ENCODE measurements at regions not wholly inside any gene's neighbourhood (a gene's known extent, or its start where the extent isn't known, plus 50 kb on each side); places are given as distances from the start of the nearest gene placed in this dataset.

- no peaks in the 10 kb centered on the region for H3K4me1 ChIP-seq (ENCODE audit: control insufficient read depth, insufficient read depth, low read length, poor library complexity, severe bottlenecking)
- no peaks in the 10 kb centered on the region for H3K9me3 ChIP-seq (ENCODE audit: control insufficient read depth, low read length)
- H3K27ac ChIP-seq (ENCODE audit: insufficient read depth, low read length, poor library complexity, severe bottlenecking) = no peak overlapping the region
- DNase-seq = no peak
- no peak overlapping the region for H3K4me3 ChIP-seq (ENCODE audit: insufficient read depth, low read depth, low read length, poor library complexity, severe bottlenecking)
- no peaks in the 10 kb centered on the region for H3K27me3 ChIP-seq (replicated peaks; ENCODE audit: control insufficient read depth, insufficient read depth, low read length, poor library complexity, severe bottlenecking)
- no peaks in the 10 kb centered on the region for H3K36me3 ChIP-seq (ENCODE audit: control insufficient read depth, insufficient read depth, low read length)
Observed at GRCh38 chr12:127078577-127079350, 1188.2 kb upstream of the TMEM132C start.

GRCh38 chr12:127079636-127080035 is 1187.3 kb upstream of the TMEM132C start:
- no peak overlapping the region for H3K27ac ChIP-seq (ENCODE audit: insufficient read depth, low read length, poor library complexity, severe bottlenecking)
- H3K4me3 ChIP-seq (ENCODE audit: insufficient read depth, low read depth, low read length, poor library complexity, severe bottlenecking) = no peak overlapping the region
- H3K36me3 ChIP-seq (ENCODE audit: control insufficient read depth, insufficient read depth, low read length) = no peaks in the 10 kb centered on the region
- H3K4me1 ChIP-seq (ENCODE audit: control insufficient read depth, insufficient read depth, low read length, poor library complexity, severe bottlenecking) = no peaks in the 10 kb centered on the region
- no peak for DNase-seq
- H3K27me3 ChIP-seq (replicated peaks; ENCODE audit: control insufficient read depth, insufficient read depth, low read length, poor library complexity, severe bottlenecking) = no peaks in the 10 kb centered on the region
- H3K9me3 ChIP-seq (ENCODE audit: control insufficient read depth, low read length) = no peaks in the 10 kb centered on the region

GRCh38 chr12:127081058-127081457 is 1185.9 kb upstream of the TMEM132C start:
- H3K36me3 ChIP-seq (ENCODE audit: control insufficient read depth, insufficient read depth, low read length) = no peaks in the 10 kb centered on the region
- H3K27me3 ChIP-seq (replicated peaks; ENCODE audit: control insufficient read depth, insufficient read depth, low read length, poor library complexity, severe bottlenecking) = no peaks in the 10 kb centered on the region
- no peak for DNase-seq
- H3K9me3 ChIP-seq (ENCODE audit: control insufficient read depth, low read length) = no peaks in the 10 kb centered on the region
- H3K27ac ChIP-seq (ENCODE audit: insufficient read depth, low read length, poor library complexity, severe bottlenecking) = no peak overlapping the region
- no peak overlapping the region for H3K4me3 ChIP-seq (ENCODE audit: insufficient read depth, low read depth, low read length, poor library complexity, severe bottlenecking)
- H3K4me1 ChIP-seq (ENCODE audit: control insufficient read depth, insufficient read depth, low read length, poor library complexity, severe bottlenecking) = no peaks in the 10 kb centered on the region

GRCh38 chr12:127083008-127083949 is 1183.7 kb upstream of the TMEM132C start:
- no peak overlapping the region for H3K27ac ChIP-seq (ENCODE audit: insufficient read depth, low read length, poor library complexity, severe bottlenecking)
- H3K4me1 ChIP-seq (ENCODE audit: control insufficient read depth, insufficient read depth, low read length, poor library complexity, severe bottlenecking) = no peaks in the 10 kb centered on the region
- no peaks in the 10 kb centered on the region for H3K27me3 ChIP-seq (replicated peaks; ENCODE audit: control insufficient read depth, insufficient read depth, low read length, poor library complexity, severe bottlenecking)
- H3K36me3 ChIP-seq (ENCODE audit: control insufficient read depth, insufficient read depth, low read length) = no peaks in the 10 kb centered on the region
- DNase-seq = no peak
- H3K4me3 ChIP-seq (ENCODE audit: insufficient read depth, low read depth, low read length, poor library complexity, severe bottlenecking) = peak overlapping the region; percentile 46
- H3K9me3 ChIP-seq (ENCODE audit: control insufficient read depth, low read length) = no peaks in the 10 kb centered on the region

- Histone ChIP-seq H3K4me3 (ENCODE audit: insufficient read depth, low read depth, low read length, poor library complexity, severe bottlenecking) (no peak overlapping the region), H3K36me3 (ENCODE audit: control insufficient read depth, insufficient read depth, low read length) (no peaks in the 10 kb centered on the region), H3K27ac (ENCODE audit: insufficient read depth, low read length, poor library complexity, severe bottlenecking) (no peak overlapping the region), H3K27me3 (replicated peaks; ENCODE audit: control insufficient read depth, insufficient read depth, low read length, poor library complexity, severe bottlenecking) (no peaks in the 10 kb centered on the region), H3K4me1 (ENCODE audit: control insufficient read depth, insufficient read depth, low read length, poor library complexity, severe bottlenecking) (no peaks in the 10 kb centered on the region), H3K9me3 (ENCODE audit: control insufficient read depth, low read length) (no peaks in the 10 kb centered on the region)
- no peak for DNase-seq
Observed at GRCh38 chr12:127101076-127101475, 1165.9 kb upstream of the TMEM132C start.

GRCh38 chr12:127106041-127106440 is 1160.9 kb upstream of the TMEM132C start:
- Histone ChIP-seq H3K27ac (ENCODE audit: insufficient read depth, low read length, poor library complexity, severe bottlenecking) (no peak overlapping the region), H3K4me1 (ENCODE audit: control insufficient read depth, insufficient read depth, low read length, poor library complexity, severe bottlenecking) (no peaks in the 10 kb centered on the region), H3K36me3 (ENCODE audit: control insufficient read depth, insufficient read depth, low read length) (no peaks in the 10 kb centered on the region), H3K9me3 (ENCODE audit: control insufficient read depth, low read length) (no peaks in the 10 kb centered on the region), H3K4me3 (ENCODE audit: insufficient read depth, low read depth, low read length, poor library complexity, severe bottlenecking) (no peak overlapping the region), H3K27me3 (replicated peaks; ENCODE audit: control insufficient read depth, insufficient read depth, low read length, poor library complexity, severe bottlenecking) (no peaks in the 10 kb centered on the region)
- no peak for DNase-seq

- H3K27me3 ChIP-seq (replicated peaks; ENCODE audit: control insufficient read depth, insufficient read depth, low read length, poor library complexity, severe bottlenecking) = no peaks in the 10 kb centered on the region
- no peak overlapping the region for H3K4me3 ChIP-seq (ENCODE audit: insufficient read depth, low read depth, low read length, poor library complexity, severe bottlenecking)
- no peak for DNase-seq
- no peaks in the 10 kb centered on the region for H3K4me1 ChIP-seq (ENCODE audit: control insufficient read depth, insufficient read depth, low read length, poor library complexity, severe bottlenecking)
- H3K27ac ChIP-seq (ENCODE audit: insufficient read depth, low read length, poor library complexity, severe bottlenecking) = no peak overlapping the region
- no peaks in the 10 kb centered on the region for H3K9me3 ChIP-seq (ENCODE audit: control insufficient read depth, low read length)
- no peaks in the 10 kb centered on the region for H3K36me3 ChIP-seq (ENCODE audit: control insufficient read depth, insufficient read depth, low read length)
Observed at GRCh38 chr12:127106697-127107096, 1160.3 kb upstream of the TMEM132C start.

- Histone ChIP-seq H3K36me3 (ENCODE audit: control insufficient read depth, insufficient read depth, low read length) (no peaks in the 10 kb centered on the region), H3K27me3 (replicated peaks; ENCODE audit: control insufficient read depth, insufficient read depth, low read length, poor library complexity, severe bottlenecking) (no peaks in the 10 kb centered on the region), H3K4me3 (ENCODE audit: insufficient read depth, low read depth, low read length, poor library complexity, severe bottlenecking) (no peak overlapping the region), H3K4me1 (ENCODE audit: control insufficient read depth, insufficient read depth, low read length, poor library complexity, severe bottlenecking) (no peaks in the 10 kb centered on the region), H3K9me3 (ENCODE audit: control insufficient read depth, low read length) (no peaks in the 10 kb centered on the region), H3K27ac (ENCODE audit: insufficient read depth, low read length, poor library complexity, severe bottlenecking) (no peak overlapping the region)
- no peak for DNase-seq
Observed at GRCh38 chr12:127107744-127108143, 1159.2 kb upstream of the TMEM132C start.

GRCh38 chr12:127108360-127109215 is 1158.4 kb upstream of the TMEM132C start:
- peak in 1 of 3 donors; percentile 5 for DNase-seq
- Histone ChIP-seq H3K36me3 (ENCODE audit: control insufficient read depth, insufficient read depth, low read length) (no peaks in the 10 kb centered on the region), H3K27me3 (replicated peaks; ENCODE audit: control insufficient read depth, insufficient read depth, low read length, poor library complexity, severe bottlenecking) (no peaks in the 10 kb centered on the region), H3K4me1 (ENCODE audit: control insufficient read depth, insufficient read depth, low read length, poor library complexity, severe bottlenecking) (no peaks in the 10 kb centered on the region), H3K27ac (ENCODE audit: insufficient read depth, low read length, poor library complexity, severe bottlenecking) (no peak overlapping the region), H3K9me3 (ENCODE audit: control insufficient read depth, low read length) (no peaks in the 10 kb centered on the region), H3K4me3 (ENCODE audit: insufficient read depth, low read depth, low read length, poor library complexity, severe bottlenecking) (no peak overlapping the region)

Data from effector memory CD4-positive, alpha-beta T cell (primary cell).